ENCODE measurements at regions not wholly inside any gene's neighbourhood (a gene's known extent, or its start where the extent isn't known, plus 50 kb on each side); places are given as distances from the start of the nearest gene placed in this dataset.

DNA sequence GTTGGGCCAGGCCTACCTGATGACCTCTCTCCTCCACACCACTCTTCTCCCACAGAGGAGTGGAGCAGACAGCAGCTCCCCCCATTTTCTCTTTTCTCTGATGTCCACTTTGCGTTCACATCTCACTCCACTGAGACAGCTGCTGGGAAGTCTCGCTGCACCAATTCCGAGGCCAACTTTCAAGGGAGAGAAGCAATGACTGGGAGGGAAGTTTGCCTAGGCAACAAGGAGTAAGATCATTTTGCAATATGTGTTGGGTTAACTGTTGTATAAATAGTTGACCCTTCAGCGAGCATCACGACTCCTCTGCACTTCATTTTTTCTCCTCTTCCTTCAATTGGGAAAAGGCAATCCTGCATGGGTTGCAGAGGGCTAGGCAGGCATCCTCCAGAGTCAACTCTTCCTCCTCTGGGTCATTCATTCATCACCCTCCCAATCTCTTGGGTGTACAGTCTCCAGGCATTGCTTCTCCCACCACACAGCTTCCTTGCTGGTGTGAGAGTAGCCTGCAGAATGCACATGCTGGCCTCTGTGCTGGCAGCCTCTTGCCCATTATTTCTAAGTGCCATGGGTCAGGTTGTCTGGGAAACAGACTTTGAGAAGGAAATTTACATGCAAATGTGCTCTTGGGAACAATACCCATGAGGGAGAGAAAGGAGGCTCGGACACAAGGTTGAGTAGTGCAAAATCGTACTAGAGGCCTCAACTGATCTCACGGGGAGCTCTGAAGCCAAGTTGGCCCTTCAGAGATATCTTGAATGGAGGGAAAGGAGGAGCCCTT lies 75.8 kb upstream of the BCAR3 start:
- no peaks in the 10 kb centered on the region for H3K36me3 ChIP-seq (ENCODE audit: control insufficient read depth in 2 of 2, insufficient read depth in 2 of 2, low read length in 1 of 2)
- H3K79me2 ChIP-seq (ENCODE audit: control insufficient read depth, insufficient read depth, low read length): no peaks in the 10 kb centered on the region
- no peak overlapping the region for H3K27ac ChIP-seq (ENCODE audit: control insufficient read depth, insufficient read depth)
- DNase-seq (ENCODE audit: low read depth, low spot score) (no peak), ATAC-seq (no peak), FAIRE-seq (no peak)
- BruUV-seq (replicated peaks): no TSS peak
- no peak overlapping the region for H3K4me3 ChIP-seq
- no peak overlapping the region for H2AFZ ChIP-seq (ENCODE audit: control insufficient read depth, low read depth, low read length)
- in situ Hi-C loops (cut with MboI) (no loop called here), intact Hi-C loops (cut with micrococcal nuclease; ENCODE audit: unreplicated experiment) (no loop called here)
- no peaks in the 10 kb centered on the region for H4K20me1 ChIP-seq (ENCODE audit: control insufficient read depth, insufficient read depth)
- 70% methylated on average over 8 of the region's 8 CpGs for WGBS (ENCODE audit: insufficient coverage, insufficient replicate concordance, low lambda C conversion rate, missing lambda C conversion rate)
- TF ChIP-seq ZNF274 (IDR thresholded peaks at IDR 0.05; ENCODE audit: insufficient read depth, insufficient read length): no peak
- TF ChIP-seq FOXM1 (IDR thresholded peaks at IDR 0.05; ENCODE audit: low read depth, low read length): no peak
- TF ChIP-seq, protein P1, sequence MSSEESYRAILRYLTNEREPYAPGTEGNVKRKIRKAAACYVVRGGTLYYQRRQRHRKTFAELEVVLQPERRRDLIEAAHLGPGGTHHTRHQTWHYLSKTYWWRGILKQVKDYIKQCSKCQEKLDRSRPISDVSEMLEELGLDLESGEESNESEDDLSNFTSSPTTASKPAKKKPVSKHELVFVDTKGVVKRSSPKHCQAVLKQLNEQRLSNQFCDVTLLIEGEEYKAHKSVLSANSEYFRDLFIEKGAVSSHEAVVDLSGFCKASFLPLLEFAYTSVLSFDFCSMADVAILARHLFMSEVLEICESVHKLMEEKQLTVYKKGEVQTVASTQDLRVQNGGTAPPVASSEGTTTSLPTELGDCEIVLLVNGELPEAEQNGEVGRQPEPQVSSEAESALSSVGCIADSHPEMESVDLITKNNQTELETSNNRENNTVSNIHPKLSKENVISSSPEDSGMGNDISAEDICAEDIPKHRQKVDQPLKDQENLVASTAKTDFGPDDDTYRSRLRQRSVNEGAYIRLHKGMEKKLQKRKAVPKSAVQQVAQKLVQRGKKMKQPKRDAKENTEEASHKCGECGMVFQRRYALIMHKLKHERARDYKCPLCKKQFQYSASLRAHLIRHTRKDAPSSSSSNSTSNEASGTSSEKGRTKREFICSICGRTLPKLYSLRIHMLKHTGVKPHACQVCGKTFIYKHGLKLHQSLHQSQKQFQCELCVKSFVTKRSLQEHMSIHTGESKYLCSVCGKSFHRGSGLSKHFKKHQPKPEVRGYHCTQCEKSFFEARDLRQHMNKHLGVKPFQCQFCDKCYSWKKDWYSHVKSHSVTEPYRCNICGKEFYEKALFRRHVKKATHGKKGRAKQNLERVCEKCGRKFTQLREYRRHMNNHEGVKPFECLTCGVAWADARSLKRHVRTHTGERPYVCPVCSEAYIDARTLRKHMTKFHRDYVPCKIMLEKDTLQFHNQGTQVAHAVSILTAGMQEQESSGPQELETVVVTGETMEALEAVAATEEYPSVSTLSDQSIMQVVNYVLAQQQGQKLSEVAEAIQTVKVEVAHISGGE (CRISPR knock-in tag; IDR thresholded peaks at IDR 0.05): no peak
- no peak for TF ChIP-seq STAT3 (IDR thresholded peaks at IDR 0.05; ENCODE audit: low read depth, low read length)
- TF ChIP-seq ZBED1 (IDR thresholded peaks at IDR 0.05; ENCODE audit: borderline replicate concordance): no peak
- no peak for TF ChIP-seq MEF2A (IDR thresholded peaks at IDR 0.05; ENCODE audit: insufficient read depth, low read depth, low read length)
- TF ChIP-seq IRF4 (IDR thresholded peaks at IDR 0.05; ENCODE audit: low read depth, low read length): no peak
- TF ChIP-seq, protein P2, sequence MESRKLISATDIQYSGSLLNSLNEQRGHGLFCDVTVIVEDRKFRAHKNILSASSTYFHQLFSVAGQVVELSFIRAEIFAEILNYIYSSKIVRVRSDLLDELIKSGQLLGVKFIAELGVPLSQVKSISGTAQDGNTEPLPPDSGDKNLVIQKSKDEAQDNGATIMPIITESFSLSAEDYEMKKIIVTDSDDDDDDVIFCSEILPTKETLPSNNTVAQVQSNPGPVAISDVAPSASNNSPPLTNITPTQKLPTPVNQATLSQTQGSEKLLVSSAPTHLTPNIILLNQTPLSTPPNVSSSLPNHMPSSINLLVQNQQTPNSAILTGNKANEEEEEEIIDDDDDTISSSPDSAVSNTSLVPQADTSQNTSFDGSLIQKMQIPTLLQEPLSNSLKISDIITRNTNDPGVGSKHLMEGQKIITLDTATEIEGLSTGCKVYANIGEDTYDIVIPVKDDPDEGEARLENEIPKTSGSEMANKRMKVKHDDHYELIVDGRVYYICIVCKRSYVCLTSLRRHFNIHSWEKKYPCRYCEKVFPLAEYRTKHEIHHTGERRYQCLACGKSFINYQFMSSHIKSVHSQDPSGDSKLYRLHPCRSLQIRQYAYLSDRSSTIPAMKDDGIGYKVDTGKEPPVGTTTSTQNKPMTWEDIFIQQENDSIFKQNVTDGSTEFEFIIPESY (IDR thresholded peaks at IDR 0.05): no peak
- TF ChIP-seq SIN3A (IDR thresholded peaks at IDR 0.05; ENCODE audit: low read depth, low read length): no peak
- TF ChIP-seq, protein P3, sequence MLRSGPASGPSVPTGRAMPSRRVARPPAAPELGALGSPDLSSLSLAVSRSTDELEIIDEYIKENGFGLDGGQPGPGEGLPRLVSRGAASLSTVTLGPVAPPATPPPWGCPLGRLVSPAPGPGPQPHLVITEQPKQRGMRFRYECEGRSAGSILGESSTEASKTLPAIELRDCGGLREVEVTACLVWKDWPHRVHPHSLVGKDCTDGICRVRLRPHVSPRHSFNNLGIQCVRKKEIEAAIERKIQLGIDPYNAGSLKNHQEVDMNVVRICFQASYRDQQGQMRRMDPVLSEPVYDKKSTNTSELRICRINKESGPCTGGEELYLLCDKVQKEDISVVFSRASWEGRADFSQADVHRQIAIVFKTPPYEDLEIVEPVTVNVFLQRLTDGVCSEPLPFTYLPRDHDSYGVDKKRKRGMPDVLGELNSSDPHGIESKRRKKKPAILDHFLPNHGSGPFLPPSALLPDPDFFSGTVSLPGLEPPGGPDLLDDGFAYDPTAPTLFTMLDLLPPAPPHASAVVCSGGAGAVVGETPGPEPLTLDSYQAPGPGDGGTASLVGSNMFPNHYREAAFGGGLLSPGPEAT (IDR thresholded peaks at IDR 0.05; ENCODE audit: low read depth): no peak
- TF ChIP-seq HDAC6 (IDR thresholded peaks at IDR 0.05; ENCODE audit: unreplicated experiment): no peak
- no peak for TF ChIP-seq MEF2B (IDR thresholded peaks at IDR 0.05; ENCODE audit: partially characterized antibody, poor library complexity, severe bottlenecking)
- TF ChIP-seq MYB (IDR thresholded peaks at IDR 0.05; ENCODE audit: borderline replicate concordance, low read depth, low read length): no peak
- no peak for TF ChIP-seq EGR1 (IDR thresholded peaks at IDR 0.05; ENCODE audit: borderline replicate concordance in 1 of 2, low read depth in 2 of 2, low read length in 2 of 2)
- no peak for TF ChIP-seq BMI1 (IDR thresholded peaks at IDR 0.05; ENCODE audit: borderline replicate concordance)
- ChIA-PET POLR2A (no interaction called here), CTCF (interaction anchor here (0.9 to 2.2 kb wide), 4 partner anchors 8 to 128 kb away, joined by 3 to 12 read pairs (median 4); no protein-coding TSS in a partner anchor), RAD21 (ENCODE audit: unreplicated experiment) (interaction anchor here (1.2 kb wide), 1 partner anchor 22 kb away, joined by 3 read pairs; no protein-coding TSS in a partner anchor), SMC1A (ENCODE audit: uncharacterized antibody, unreplicated experiment) (interaction anchor here (0.6 to 1.0 kb wide), 3 partner anchors 45 to 128 kb away, joined by 3 read pairs; no protein-coding TSS in a partner anchor)
- H3K4me1 ChIP-seq (ENCODE audit: control insufficient read depth, insufficient read depth, low read length): no peaks in the 10 kb centered on the region; the same call in 1 of the 2 replicates
- no peak overlapping the region for H3K9ac ChIP-seq (ENCODE audit: control insufficient read depth, insufficient read depth, low read length)
- no peaks in the 10 kb centered on the region; the same call in 2 of the 3 replicates for H3K9me3 ChIP-seq (replicated peaks; ENCODE audit: control insufficient read depth, insufficient read depth, low read length)
- no peaks in the 10 kb centered on the region for H3K27me3 ChIP-seq (replicated peaks in 1 of 2; ENCODE audit: control insufficient read depth in 2 of 2, insufficient read depth in 2 of 2, low read length in 1 of 2)
- H3K4me2 ChIP-seq (ENCODE audit: control insufficient read depth, insufficient read depth): no peak overlapping the region

All from GM12878 (cell line).